AG04449 (cell line): ENCODE measurements at regions not wholly inside any gene's neighbourhood (a gene's known extent, or its start where the extent isn't known, plus 50 kb on each side); places are given as distances from the start of the nearest gene placed in this dataset.

Source experiments
- CTCF ChIA-PET: fragments of 350-600 bp; formaldehyde crosslinking; extraction: SDS; loops from one replicate; lab custom pipeline; 2021; ENCODE audit warnings: antibody characterized with exemption; lab: Yijun Ruan, JAX
- POLR2A ChIA-PET: fragments of 400-600, 350-600 bp; formaldehyde crosslinking; extraction: SDS; loops from one replicate; lab custom pipeline; 2020; ENCODE audit warnings: antibody characterized with exemption, inconsistent platforms; lab: Yijun Ruan, JAX
- DNase-seq: peaks from one replicate; pipeline ENCODE4 v3.0.0-alpha.2; 2010; ENCODE audit warnings: low read depth, low spot score
- H3K4me3 ChIP-seq: 2 replicates; pipeline ENCODE4 v1.5.1; 2011; ENCODE audit warnings: low read depth, mild to moderate bottlenecking, control low read depth, low read length
- CTCF ChIP-seq: IDR thresholded peaks from one replicate; pipeline ENCODE4 v1.5.1; 2011; ENCODE audit warnings: mild to moderate bottlenecking, moderate library complexity, low read length, control low read depth, inconsistent platforms; ENCODE audit not compliant: insufficient read depth; ENCODE audit errors: missing control alignments

- DNase-seq: no peak
- CTCF ChIA-PET: interaction anchor here (1.0 kb wide), 1 partner anchor 10 kb away, joined by 3 read pairs; no protein-coding TSS in a partner anchor
- TF ChIP-seq CTCF: no peak
- no peak overlapping the region for H3K4me3 ChIP-seq
- POLR2A ChIA-PET: no interaction called here
These were observed 942.8 kb upstream of the PIK3C3 start for GRCh38 chr18:41012194-41012593.

GRCh38 chr18:41009926-41010325 is 945.1 kb upstream of the PIK3C3 start:
- POLR2A ChIA-PET: no interaction called here
- CTCF ChIA-PET: no interaction called here
- no peak for TF ChIP-seq CTCF
- no peak for DNase-seq
- H3K4me3 ChIP-seq: no peak overlapping the region

GRCh38 chr18:41004324-41004723 is 950.7 kb upstream of the PIK3C3 start:
- ChIA-PET CTCF (no interaction called here), POLR2A (no interaction called here)
- H3K4me3 ChIP-seq: no peak overlapping the region
- DNase-seq: no peak
- no peak for TF ChIP-seq CTCF

GRCh38 chr18:40995529-40995928 is 959.5 kb upstream of the PIK3C3 start:
- ChIA-PET POLR2A (no interaction called here), CTCF (no interaction called here)
- no peak for TF ChIP-seq CTCF
- H3K4me3 ChIP-seq: no peak overlapping the region
- DNase-seq: no peak

- CTCF ChIA-PET: no interaction called here
- POLR2A ChIA-PET: no interaction called here
- H3K4me3 ChIP-seq: no peak overlapping the region
- DNase-seq: no peak
- TF ChIP-seq CTCF: no peak
These were observed 961.7 kb upstream of the PIK3C3 start for GRCh38 chr18:40993363-40993762.

- TF ChIP-seq CTCF: no peak
- CTCF ChIA-PET: no interaction called here
These were observed 967.5 kb upstream of the PIK3C3 start for GRCh38 chr18:40987581-40987980.

More at GRCh38 chr18:40987581-40987980, 967.5 kb upstream of the PIK3C3 start:
- POLR2A ChIA-PET: no interaction called here
- H3K4me3 ChIP-seq: no peak overlapping the region
- DNase-seq: no peak
